Upper lobe of left lung (tissue), 6 donors: ENCODE measurements at regions not wholly inside any gene's neighbourhood (a gene's known extent, or its start where the extent isn't known, plus 50 kb on each side); places are given as distances from the start of the nearest gene placed in this dataset.
"Not testable (repeated sequence)": the region's sequence is repeated elsewhere in the genome, so short reads cannot be mapped to it uniquely, and the experiment has no call there.

Experiments
- ATAC-seq, 2 donors: fragments of 200-7000 bp; cut with Tn5 transposase; one replicate each; pipeline ENCODE4 v1.9.1; 2022; ENCODE audit warnings: mild to moderate bottlenecking in 2 of 2, moderate library complexity in 2 of 2; ENCODE audit not compliant: low FRiP score in 2 of 2
- DNase-seq, 2 donors: peaks; one replicate each; pipeline ENCODE4 v3.0.0-alpha.2; 2019 to 2020
- H3K27ac ChIP-seq, 4 donors: fragments of 200-600 bp; sonication (generic); one replicate each; pipeline ENCODE4 v1.5.1; 2016 to 2019
- H3K27me3 ChIP-seq, 4 donors: fragments of 200-600 bp; sonication (generic); one replicate each; pipeline ENCODE4 v1.5.1; 2017 to 2019
- H3K36me3 ChIP-seq, 4 donors: fragments of 200-600 bp; sonication (generic); one replicate each; pipeline ENCODE4 v1.5.1; 2016 to 2019
- H3K4me1 ChIP-seq, 4 donors: fragments of 200-600 bp; sonication (generic); one replicate each; pipeline ENCODE4 v1.5.1; 2018 to 2019
- H3K4me3 ChIP-seq, 4 donors: fragments of 200-600 bp; sonication (generic); one replicate each; pipeline ENCODE4 v1.5.1; 2017 to 2019; ENCODE audit warnings: mild to moderate bottlenecking in 2 of 4, moderate library complexity in 1 of 4
- H3K9me3 ChIP-seq, 4 donors: fragments of 200-600 bp; sonication (generic); one replicate each; pipeline ENCODE4 v1.5.1; 2018 to 2019
- EP300 ChIP-seq, 4 donors: sonication (generic); formaldehyde crosslinking; IDR thresholded peaks; one replicate each; pipeline ENCODE4 v1.5.1; 2017; ENCODE audit warnings: antibody characterized with exemption in 4 of 4, control low read depth in 2 of 4
- POLR2A ChIP-seq, 4 donors: fragments of 450-650 bp; IDR thresholded peaks; one replicate each; pipeline ENCODE4 v1.5.1; 2016 to 2017; ENCODE audit warnings: antibody characterized with exemption in 4 of 4, mild to moderate bottlenecking in 2 of 4
- POLR2AphosphoS5 ChIP-seq, 2 donors: sonication (generic); formaldehyde crosslinking; IDR thresholded peaks; one replicate each; pipeline ENCODE4 v1.5.1; 2017; ENCODE audit warnings: antibody characterized with exemption in 2 of 2
- WGBS, 2 donors: methylation state at CpG; one replicate each; pipeline ENCODE4 v1.1.5; 2017 to 2018; 5-methylcytosine and 5-hydroxymethylcytosine counted together
- TF ChIP-seq, protein P1 (sequence below), 6 experiments: fragments of 450-650 bp in 4 of 6; fragments of 200-600 bp in 2 of 6; sonication (generic) in 2 of 6; IDR thresholded peaks; one replicate each; pipeline ENCODE4 v1.5.1; 2016 to 2019; ENCODE audit warnings: antibody characterized with exemption in 6 of 6
- donor health status: DM: no; HTN: no; CAD: no; lungs with moderate emphysema.
- donor health status: DM: no; HTN: yes; CAD: no; lungs with severe emphysema.

- TF ChIP-seq POLR2A (IDR thresholded peaks at IDR 0.05): no peak
- TF ChIP-seq, protein P1, sequence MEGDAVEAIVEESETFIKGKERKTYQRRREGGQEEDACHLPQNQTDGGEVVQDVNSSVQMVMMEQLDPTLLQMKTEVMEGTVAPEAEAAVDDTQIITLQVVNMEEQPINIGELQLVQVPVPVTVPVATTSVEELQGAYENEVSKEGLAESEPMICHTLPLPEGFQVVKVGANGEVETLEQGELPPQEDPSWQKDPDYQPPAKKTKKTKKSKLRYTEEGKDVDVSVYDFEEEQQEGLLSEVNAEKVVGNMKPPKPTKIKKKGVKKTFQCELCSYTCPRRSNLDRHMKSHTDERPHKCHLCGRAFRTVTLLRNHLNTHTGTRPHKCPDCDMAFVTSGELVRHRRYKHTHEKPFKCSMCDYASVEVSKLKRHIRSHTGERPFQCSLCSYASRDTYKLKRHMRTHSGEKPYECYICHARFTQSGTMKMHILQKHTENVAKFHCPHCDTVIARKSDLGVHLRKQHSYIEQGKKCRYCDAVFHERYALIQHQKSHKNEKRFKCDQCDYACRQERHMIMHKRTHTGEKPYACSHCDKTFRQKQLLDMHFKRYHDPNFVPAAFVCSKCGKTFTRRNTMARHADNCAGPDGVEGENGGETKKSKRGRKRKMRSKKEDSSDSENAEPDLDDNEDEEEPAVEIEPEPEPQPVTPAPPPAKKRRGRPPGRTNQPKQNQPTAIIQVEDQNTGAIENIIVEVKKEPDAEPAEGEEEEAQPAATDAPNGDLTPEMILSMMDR (IDR thresholded peaks at IDR 0.05): no peak
- H3K4me1 ChIP-seq: no peaks in the 10 kb centered on the region
- ATAC-seq (no peak), DNase-seq (peak; percentile 17 to 56)
- H3K36me3 ChIP-seq: no peaks in the 10 kb centered on the region
- no peaks in the 10 kb centered on the region for H3K9me3 ChIP-seq
- WGBS, 2 donors: 84 to 86% methylated on average over 21 to 23 of the region's 25 CpGs
- no peak overlapping the region for H3K27ac ChIP-seq
- H3K27me3 ChIP-seq: no peaks in the 10 kb centered on the region
- no peak overlapping the region for H3K4me3 ChIP-seq
These were observed 130.5 kb downstream of the KIF26A start for GRCh38 chr14:104268725-104269436.

DNA sequence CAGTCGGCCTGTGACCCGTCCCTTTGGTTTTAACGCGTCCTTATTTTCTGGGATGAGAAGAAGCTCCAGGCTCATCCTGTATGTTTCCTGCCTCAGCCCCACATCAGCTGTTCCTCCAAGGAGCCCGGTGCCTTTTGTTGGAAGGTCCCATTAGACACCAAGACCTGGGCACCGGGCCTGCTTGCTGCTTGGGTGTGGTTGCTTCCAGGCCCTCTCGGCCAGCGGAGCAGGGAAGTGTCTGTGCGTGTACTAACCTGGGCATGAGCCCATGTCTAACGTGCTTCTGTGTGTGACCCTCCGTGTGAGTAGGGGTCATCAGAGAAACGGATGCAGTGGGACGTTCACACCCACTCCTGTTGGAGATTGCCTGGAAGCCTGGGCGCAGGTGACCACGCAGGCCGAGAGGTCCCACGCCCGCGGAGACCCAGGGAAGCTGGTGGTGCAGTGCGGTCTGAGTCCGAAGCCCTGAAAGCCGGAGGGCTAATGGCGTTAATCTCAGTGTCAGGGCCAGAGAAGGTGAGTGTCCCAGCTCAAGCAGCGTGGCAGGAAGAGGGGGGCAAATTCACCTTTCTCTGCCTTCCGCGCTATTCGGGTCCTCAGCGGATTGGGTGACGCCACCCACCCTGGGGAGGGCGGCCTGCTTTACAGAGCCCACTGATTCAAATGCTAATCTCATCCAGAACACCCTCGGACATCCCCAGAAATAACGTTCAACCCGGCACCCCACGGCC lies 131.3 kb downstream of the KIF26A start:
- not testable (repeated sequence) for H3K4me1 ChIP-seq, H3K27ac ChIP-seq, H3K27me3 ChIP-seq, ATAC-seq, H3K4me3 ChIP-seq, H3K9me3 ChIP-seq, H3K36me3 ChIP-seq
- WGBS, 2 donors: 86 to 92% methylated on average over 6 to 20 of the region's 34 CpGs
- peak; percentile 18 to 47 for DNase-seq

- Histone ChIP-seq H3K27ac (no peak overlapping the region), H3K36me3 (no peaks in the 10 kb centered on the region), H3K27me3 (no peaks in the 10 kb centered on the region), H3K4me1 (peaks cover 0 to 8% (median 0%) of the 10 kb centered on the region in 4 donors), H3K4me3 (no peak overlapping the region), H3K9me3 (no peaks in the 10 kb centered on the region)
- ATAC-seq (no peak), DNase-seq (no peak)
- 61 to 72% methylated on average over 1 of the region's 1 CpG for WGBS, 2 donors
- TF ChIP-seq POLR2AphosphoS5 (IDR thresholded peaks at IDR 0.05) (no peak), POLR2A (IDR thresholded peaks at IDR 0.05) (no peak), EP300 (IDR thresholded peaks at IDR 0.05) (no peak)
- TF ChIP-seq, protein P1 (IDR thresholded peaks at IDR 0.05): no peak
These were observed 133.0 kb downstream of the KIF26A start for GRCh38 chr14:104271391-104271790.

DNA sequence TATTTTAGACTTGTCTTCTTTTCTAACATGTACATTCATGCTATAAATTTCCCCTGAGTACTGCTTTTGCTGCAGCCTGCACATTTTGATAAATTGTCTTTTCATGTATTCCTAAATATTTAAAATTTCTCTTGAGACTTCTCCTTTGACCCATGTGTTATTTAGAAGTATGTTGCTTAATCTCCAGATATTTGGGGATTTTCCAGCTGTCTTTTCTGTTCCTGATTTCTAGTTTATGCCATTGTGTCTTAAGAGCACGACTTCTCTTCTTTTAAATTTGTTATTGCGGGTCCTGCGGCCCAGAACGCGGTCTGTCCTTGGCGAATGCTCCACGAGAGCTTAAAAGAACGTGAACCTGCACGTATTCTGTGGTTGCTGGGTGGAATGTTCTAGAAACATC lies 136.4 kb downstream of the KIF26A start:
- no peak for TF ChIP-seq EP300 (IDR thresholded peaks at IDR 0.05)
- TF ChIP-seq POLR2A (IDR thresholded peaks at IDR 0.05): no peak
- TF ChIP-seq POLR2AphosphoS5 (IDR thresholded peaks at IDR 0.05): no peak
- TF ChIP-seq, protein P1 (IDR thresholded peaks at IDR 0.05): no peak
- ATAC-seq (no peak), DNase-seq (no peak)
- no peaks in the 10 kb centered on the region for H3K9me3 ChIP-seq
- peaks cover 0 to 8% (median 0%) of the 10 kb centered on the region in 4 donors for H3K4me1 ChIP-seq
- H3K4me3 ChIP-seq: no peak overlapping the region
- no peaks in the 10 kb centered on the region for H3K36me3 ChIP-seq
- 73 to 88% methylated on average over 9 of the region's 9 CpGs for WGBS, 2 donors
- no peaks in the 10 kb centered on the region for H3K27me3 ChIP-seq
- H3K27ac ChIP-seq: peak overlapping the region in 1 of 4 donors; percentile 46

GRCh38 chr14:104277416-104278213 lies 139.2 kb downstream of the KIF26A start:
- ATAC-seq (no peak), DNase-seq (peak in 1 of 2 donors; percentile 11)
- 78 to 90% methylated on average over 29 to 30 of the region's 30 CpGs for WGBS, 2 donors

More at GRCh38 chr14:104277416-104278213, 139.2 kb downstream of the KIF26A start:
- TF ChIP-seq POLR2A (IDR thresholded peaks at IDR 0.05): no peak
- TF ChIP-seq EP300 (IDR thresholded peaks at IDR 0.05): no peak
- TF ChIP-seq POLR2AphosphoS5 (IDR thresholded peaks at IDR 0.05): no peak
- TF ChIP-seq, protein P1 (IDR thresholded peaks at IDR 0.05): no peak
- no peaks in the 10 kb centered on the region for H3K36me3 ChIP-seq
- no peak overlapping the region for H3K4me3 ChIP-seq
- peaks cover 0 to 8% (median 0%) of the 10 kb centered on the region in 4 donors for H3K4me1 ChIP-seq
- H3K27me3 ChIP-seq: no peaks in the 10 kb centered on the region
- no peaks in the 10 kb centered on the region for H3K9me3 ChIP-seq
- H3K27ac ChIP-seq: no peak overlapping the region
